ENCODE measurements at regions not wholly inside any gene's neighbourhood (a gene's known extent, or its start where the extent isn't known, plus 50 kb on each side); places are given as distances from the start of the nearest gene placed in this dataset.

DNA sequence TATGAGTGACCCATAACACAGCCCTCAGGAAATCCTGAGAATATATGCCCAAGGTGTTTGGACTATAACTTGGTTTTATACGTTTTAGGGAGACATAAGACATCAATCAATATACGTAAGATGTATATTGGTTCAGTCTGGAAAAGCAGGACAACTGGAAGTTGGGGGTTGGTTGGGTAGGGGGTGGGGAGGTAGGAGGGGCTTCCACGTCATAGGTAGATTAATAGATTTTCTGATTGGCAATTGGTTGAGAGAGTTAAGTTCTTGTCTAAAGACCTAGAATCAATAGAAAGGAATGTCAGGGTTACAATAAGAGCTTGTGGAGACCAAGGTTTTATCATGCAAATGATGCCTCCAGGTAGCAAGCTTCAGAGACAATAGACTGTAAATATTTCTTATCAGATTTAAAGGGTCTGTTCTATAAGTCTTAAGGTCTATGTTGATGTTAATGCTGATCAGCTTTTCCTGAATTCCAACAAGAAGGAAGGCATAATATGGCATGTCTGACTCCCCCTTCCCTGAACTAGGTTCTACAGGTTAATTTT lies 2267.7 kb upstream of the ACO1 start:
- TF ChIP-seq, protein P1, sequence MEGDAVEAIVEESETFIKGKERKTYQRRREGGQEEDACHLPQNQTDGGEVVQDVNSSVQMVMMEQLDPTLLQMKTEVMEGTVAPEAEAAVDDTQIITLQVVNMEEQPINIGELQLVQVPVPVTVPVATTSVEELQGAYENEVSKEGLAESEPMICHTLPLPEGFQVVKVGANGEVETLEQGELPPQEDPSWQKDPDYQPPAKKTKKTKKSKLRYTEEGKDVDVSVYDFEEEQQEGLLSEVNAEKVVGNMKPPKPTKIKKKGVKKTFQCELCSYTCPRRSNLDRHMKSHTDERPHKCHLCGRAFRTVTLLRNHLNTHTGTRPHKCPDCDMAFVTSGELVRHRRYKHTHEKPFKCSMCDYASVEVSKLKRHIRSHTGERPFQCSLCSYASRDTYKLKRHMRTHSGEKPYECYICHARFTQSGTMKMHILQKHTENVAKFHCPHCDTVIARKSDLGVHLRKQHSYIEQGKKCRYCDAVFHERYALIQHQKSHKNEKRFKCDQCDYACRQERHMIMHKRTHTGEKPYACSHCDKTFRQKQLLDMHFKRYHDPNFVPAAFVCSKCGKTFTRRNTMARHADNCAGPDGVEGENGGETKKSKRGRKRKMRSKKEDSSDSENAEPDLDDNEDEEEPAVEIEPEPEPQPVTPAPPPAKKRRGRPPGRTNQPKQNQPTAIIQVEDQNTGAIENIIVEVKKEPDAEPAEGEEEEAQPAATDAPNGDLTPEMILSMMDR (IDR thresholded peaks at IDR 0.05), result no peak
- TF ChIP-seq POLR2A (IDR thresholded peaks at IDR 0.05), result no peak
